Hematopoietic multipotent progenitor cell treated with erythropoietin and hydrocortisone succinate and interleukin-3 and kit ligand, for 6 days (in vitro differentiated cells): ENCODE measurements at regions not wholly inside any gene's neighbourhood (a gene's known extent, or its start where the extent isn't known, plus 50 kb on each side); places are given as distances from the start of the nearest gene placed in this dataset.
A peak's percentile ranks its signal among the peaks of the same experiment; 100 is the strongest.
"Not testable (repeated sequence)": the region's sequence is repeated elsewhere in the genome, so short reads cannot be mapped to it uniquely, and the experiment has no call there.

Source experiments
- DNase-seq: peaks from one replicate; pipeline ENCODE4 v3.0.0-alpha.2; 2015

- no peak for DNase-seq
Observed at GRCh38 chr2:31735716-31736115, 155.0 kb upstream of the SRD5A2 start.

GRCh38 chr2:31729442-31730092 is 148.8 kb upstream of the SRD5A2 start:
- DNase-seq, result peak; percentile 48

GRCh38 chr2:31729065-31729439 is 148.3 kb upstream of the SRD5A2 start:
- DNase-seq, result no peak

- no peak for DNase-seq
Observed at GRCh38 chr2:31728406-31729064, 147.8 kb upstream of the SRD5A2 start.

GRCh38 chr2:31726457-31726856 is 145.7 kb upstream of the SRD5A2 start:
- DNase-seq, result no peak

GRCh38 chr2:31725444-31725843 is 144.7 kb upstream of the SRD5A2 start:
- no peak for DNase-seq

- DNase-seq, result no peak
Observed at GRCh38 chr2:31711737-31712136, 131.0 kb upstream of the SRD5A2 start.

GRCh38 chr2:31710121-31710520 is 129.4 kb upstream of the SRD5A2 start:
- DNase-seq, result no peak

- DNase-seq, result no peak
Observed at GRCh38 chr2:31707992-31708391, 127.3 kb upstream of the SRD5A2 start.

- no peak for DNase-seq
Observed at GRCh38 chr2:31704561-31705212, 123.9 kb upstream of the SRD5A2 start.

- no peak for DNase-seq
Observed at GRCh38 chr2:31703253-31703652, 122.5 kb upstream of the SRD5A2 start.

GRCh38 chr2:31698722-31699121 is 118.0 kb upstream of the SRD5A2 start:
- no peak for DNase-seq

GRCh38 chr2:31696068-31696467 is 115.3 kb upstream of the SRD5A2 start:
- no peak for DNase-seq

GRCh38 chr2:31694444-31694843 is 113.7 kb upstream of the SRD5A2 start:
- DNase-seq, result peak; percentile 54

GRCh38 chr2:31693882-31694281 is 113.1 kb upstream of the SRD5A2 start:
- peak; percentile 7 for DNase-seq

GRCh38 chr2:31688282-31688681 is 107.5 kb upstream of the SRD5A2 start:
- peak; percentile 33 for DNase-seq

GRCh38 chr2:31683506-31683905 is 102.8 kb upstream of the SRD5A2 start:
- not testable (repeated sequence) for DNase-seq

- DNase-seq, result no peak
Observed at GRCh38 chr2:31675485-31675901, 94.8 kb upstream of the SRD5A2 start.

- DNase-seq, result no peak
Observed at GRCh38 chr2:31674446-31674845, 93.7 kb upstream of the SRD5A2 start.

GRCh38 chr2:31666878-31667277 is 86.1 kb upstream of the SRD5A2 start:
- DNase-seq, result no peak

GRCh38 chr2:31664949-31665724 is 84.4 kb upstream of the SRD5A2 start:
- no peak for DNase-seq

GRCh38 chr2:31660812-31661335 is 80.1 kb upstream of the SRD5A2 start:
- DNase-seq, result no peak

GRCh38 chr2:31660165-31660564 is 79.4 kb upstream of the SRD5A2 start:
- no peak for DNase-seq
